Activated T-cell treated with anti-CD3 and anti-CD28 coated beads for 24 hours (primary cell): ENCODE measurements at regions not wholly inside any gene's neighbourhood (a gene's known extent, or its start where the extent isn't known, plus 50 kb on each side); places are given as distances from the start of the nearest gene placed in this dataset.
"Not testable (repeated sequence)": the region's sequence is repeated elsewhere in the genome, so short reads cannot be mapped to it uniquely, and the experiment has no call there.

Experiments used
- DNase-seq: peaks from one replicate; pipeline ENCODE4 v3.0.0-alpha.2; 2020; ENCODE audit warnings: low read depth

DNA sequence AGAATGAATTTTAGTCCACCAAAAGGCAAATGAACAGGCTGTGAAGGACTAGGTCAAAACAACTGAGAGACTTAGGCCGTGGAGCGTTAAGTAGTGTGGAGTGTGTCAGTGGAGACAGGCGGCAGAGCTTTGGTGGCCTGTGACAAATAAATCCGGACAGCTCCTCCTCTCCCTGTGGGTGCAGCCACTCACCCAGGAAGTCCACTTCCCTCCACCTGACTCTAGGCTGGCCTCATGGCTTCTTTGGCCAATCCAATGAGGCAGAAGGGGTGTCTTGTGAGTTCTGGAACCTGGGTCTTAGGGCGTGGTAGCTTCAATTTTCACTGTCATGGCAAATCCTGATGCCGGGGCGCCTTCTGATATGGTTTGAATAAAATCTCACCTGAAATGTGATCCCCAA is 180.9 kb upstream of the C14orf180 start:
- DNase-seq, result no peak

GRCh38 chr14:104399432-104400155 is 180.0 kb upstream of the C14orf180 start:
- DNase-seq, result no peak

- DNase-seq, result no peak
Measured at GRCh38 chr14:104400355-104400754, 179.2 kb upstream of the C14orf180 start.

- no peak for DNase-seq
Measured at GRCh38 chr14:104401785-104402184, 177.8 kb upstream of the C14orf180 start.

GRCh38 chr14:104402303-104402702 is 177.3 kb upstream of the C14orf180 start:
- DNase-seq, result not testable (repeated sequence)

- no peak for DNase-seq
Measured at GRCh38 chr14:104403421-104404220, 175.9 kb upstream of the C14orf180 start.

DNA sequence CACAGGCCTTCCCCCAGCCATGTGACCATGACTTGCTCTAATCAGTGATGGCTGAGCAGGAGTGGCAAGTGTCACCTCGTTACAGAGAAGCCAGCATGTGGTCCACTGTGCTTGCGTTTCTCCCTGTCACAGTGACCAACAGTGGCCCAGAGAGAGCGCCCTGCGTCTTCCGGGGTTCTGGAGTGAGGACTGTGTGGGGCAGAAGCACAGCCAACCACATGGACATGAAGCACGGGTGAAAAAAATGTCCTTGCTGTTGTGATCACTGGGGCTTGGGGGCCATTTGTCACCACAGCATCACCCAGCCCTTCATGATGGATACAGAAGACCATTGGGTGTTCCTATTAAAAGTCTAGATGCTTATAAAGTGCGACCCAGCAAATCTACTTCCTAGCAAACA is 174.6 kb upstream of the C14orf180 start:
- no peak for DNase-seq

GRCh38 chr14:104405360-104406226 is 174.0 kb upstream of the C14orf180 start:
- DNase-seq, result no peak

- no peak for DNase-seq
Measured at GRCh38 chr14:104406831-104407230, 172.7 kb upstream of the C14orf180 start.

GRCh38 chr14:104416383-104416782 is 163.2 kb upstream of the C14orf180 start:
- no peak for DNase-seq

GRCh38 chr14:104419865-104420505 is 159.6 kb upstream of the C14orf180 start:
- DNase-seq, result no peak

DNA sequence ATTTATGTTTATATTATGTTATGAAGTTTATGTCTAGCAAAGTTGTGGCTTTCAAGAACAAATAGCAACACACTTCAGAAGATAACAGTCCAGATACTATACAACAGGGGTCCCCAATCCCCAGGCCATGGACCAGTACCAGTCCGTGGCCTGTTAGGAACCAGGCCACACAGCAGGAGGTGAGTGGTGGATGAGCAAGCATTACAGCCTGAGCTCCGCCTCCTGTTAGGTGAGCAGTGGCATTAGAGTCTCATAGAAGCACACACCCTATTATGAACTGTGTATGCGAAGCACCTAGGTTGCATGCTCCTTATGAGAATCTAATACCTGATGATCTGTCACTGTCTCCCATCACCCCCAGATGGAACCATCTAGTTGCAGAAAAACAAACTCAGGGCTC is 159.0 kb upstream of the C14orf180 start:
- not testable (repeated sequence) for DNase-seq

GRCh38 chr14:104420990-104421389 is 158.6 kb upstream of the C14orf180 start:
- no peak for DNase-seq

DNA sequence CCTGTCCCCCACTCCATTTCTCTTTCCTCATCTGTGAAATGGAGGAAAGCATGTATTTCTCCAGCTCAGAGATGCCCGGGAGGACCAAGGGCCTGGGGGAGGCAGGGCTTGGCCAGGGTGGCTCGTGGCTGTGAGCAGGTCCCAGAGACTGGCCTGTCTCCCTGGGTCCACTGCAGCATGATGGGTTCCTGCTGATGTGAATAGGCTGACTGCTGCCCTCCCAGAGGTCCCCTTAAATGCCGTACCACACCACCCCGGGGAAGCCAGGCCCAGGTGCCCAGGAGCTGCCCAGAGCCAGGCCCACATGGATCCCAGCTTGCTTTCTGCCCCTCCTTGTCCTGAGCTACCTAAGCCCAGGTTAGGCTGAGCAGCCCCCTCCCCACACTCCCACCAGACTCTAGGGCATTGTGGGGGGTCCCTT is 158.2 kb upstream of the C14orf180 start:
- no peak for DNase-seq

- no peak for DNase-seq
Measured at GRCh38 chr14:104421892-104422828, 157.4 kb upstream of the C14orf180 start.

GRCh38 chr14:104422837-104423681 is 156.5 kb upstream of the C14orf180 start:
- no peak for DNase-seq

GRCh38 chr14:104423701-104424405 is 155.7 kb upstream of the C14orf180 start:
- DNase-seq, result no peak

- no peak for DNase-seq
Measured at GRCh38 chr14:104424406-104425072, 155.0 kb upstream of the C14orf180 start.
